ENCODE measurements at regions not wholly inside any gene's neighbourhood (a gene's known extent, or its start where the extent isn't known, plus 50 kb on each side); places are given as distances from the start of the nearest gene placed in this dataset.

DNA sequence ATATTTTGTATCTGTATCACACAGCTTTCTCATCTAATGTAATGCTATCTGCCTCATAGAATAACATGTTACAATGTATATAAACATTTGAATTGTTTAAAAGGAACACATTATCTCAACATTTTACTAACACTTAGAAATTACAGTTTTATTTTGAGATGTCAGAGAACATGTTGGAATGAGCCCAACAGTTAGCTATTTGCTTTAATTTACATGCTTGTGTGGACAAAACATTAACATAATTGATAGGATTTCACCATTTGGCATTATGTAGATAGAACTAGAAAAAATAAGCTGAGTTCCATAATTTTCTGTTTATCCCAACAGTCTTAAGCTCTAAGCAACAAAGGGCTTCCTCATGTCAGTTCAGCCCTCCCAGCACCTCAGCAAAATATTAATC is 330.9 kb downstream of the LMBRD1 start:
- TF ChIP-seq, protein P1, sequence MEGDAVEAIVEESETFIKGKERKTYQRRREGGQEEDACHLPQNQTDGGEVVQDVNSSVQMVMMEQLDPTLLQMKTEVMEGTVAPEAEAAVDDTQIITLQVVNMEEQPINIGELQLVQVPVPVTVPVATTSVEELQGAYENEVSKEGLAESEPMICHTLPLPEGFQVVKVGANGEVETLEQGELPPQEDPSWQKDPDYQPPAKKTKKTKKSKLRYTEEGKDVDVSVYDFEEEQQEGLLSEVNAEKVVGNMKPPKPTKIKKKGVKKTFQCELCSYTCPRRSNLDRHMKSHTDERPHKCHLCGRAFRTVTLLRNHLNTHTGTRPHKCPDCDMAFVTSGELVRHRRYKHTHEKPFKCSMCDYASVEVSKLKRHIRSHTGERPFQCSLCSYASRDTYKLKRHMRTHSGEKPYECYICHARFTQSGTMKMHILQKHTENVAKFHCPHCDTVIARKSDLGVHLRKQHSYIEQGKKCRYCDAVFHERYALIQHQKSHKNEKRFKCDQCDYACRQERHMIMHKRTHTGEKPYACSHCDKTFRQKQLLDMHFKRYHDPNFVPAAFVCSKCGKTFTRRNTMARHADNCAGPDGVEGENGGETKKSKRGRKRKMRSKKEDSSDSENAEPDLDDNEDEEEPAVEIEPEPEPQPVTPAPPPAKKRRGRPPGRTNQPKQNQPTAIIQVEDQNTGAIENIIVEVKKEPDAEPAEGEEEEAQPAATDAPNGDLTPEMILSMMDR (conservative IDR thresholded peaks at IDR 0.05; ENCODE audit: low read depth, low read length), result no peak
- no peak for TF ChIP-seq RAD21 (IDR thresholded peaks at IDR 0.05; ENCODE audit: low read length)
- TF ChIP-seq CHD1 (IDR thresholded peaks at IDR 0.05; ENCODE audit: low read depth, low read length), result no peak
- no peak for TF ChIP-seq MXI1 (IDR thresholded peaks at IDR 0.05; ENCODE audit: borderline replicate concordance, low read depth, low read length)
- TF ChIP-seq POLR2A (IDR thresholded peaks at IDR 0.05; ENCODE audit: low read depth, low read length), result no peak
- no peak for TF ChIP-seq CEBPB (IDR thresholded peaks at IDR 0.05; ENCODE audit: low read depth, low read length)
- no peak for TF ChIP-seq MAZ (IDR thresholded peaks at IDR 0.05; ENCODE audit: borderline replicate concordance, low read depth, low read length)
- TF ChIP-seq, protein P2, sequence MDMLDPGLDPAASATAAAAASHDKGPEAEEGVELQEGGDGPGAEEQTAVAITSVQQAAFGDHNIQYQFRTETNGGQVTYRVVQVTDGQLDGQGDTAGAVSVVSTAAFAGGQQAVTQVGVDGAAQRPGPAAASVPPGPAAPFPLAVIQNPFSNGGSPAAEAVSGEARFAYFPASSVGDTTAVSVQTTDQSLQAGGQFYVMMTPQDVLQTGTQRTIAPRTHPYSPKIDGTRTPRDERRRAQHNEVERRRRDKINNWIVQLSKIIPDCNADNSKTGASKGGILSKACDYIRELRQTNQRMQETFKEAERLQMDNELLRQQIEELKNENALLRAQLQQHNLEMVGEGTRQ (IDR thresholded peaks at IDR 0.05; ENCODE audit: low read depth, low read length), result no peak
- no peak for TF ChIP-seq SMC3 (IDR thresholded peaks at IDR 0.05; ENCODE audit: low read depth, low read length)
- no peak for TF ChIP-seq FOS (IDR thresholded peaks at IDR 0.05; ENCODE audit: low read depth, low read length)
- TF ChIP-seq RCOR1 (IDR thresholded peaks at IDR 0.05; ENCODE audit: insufficient replicate concordance, low read length), result no peak
- TF ChIP-seq, protein P3, sequence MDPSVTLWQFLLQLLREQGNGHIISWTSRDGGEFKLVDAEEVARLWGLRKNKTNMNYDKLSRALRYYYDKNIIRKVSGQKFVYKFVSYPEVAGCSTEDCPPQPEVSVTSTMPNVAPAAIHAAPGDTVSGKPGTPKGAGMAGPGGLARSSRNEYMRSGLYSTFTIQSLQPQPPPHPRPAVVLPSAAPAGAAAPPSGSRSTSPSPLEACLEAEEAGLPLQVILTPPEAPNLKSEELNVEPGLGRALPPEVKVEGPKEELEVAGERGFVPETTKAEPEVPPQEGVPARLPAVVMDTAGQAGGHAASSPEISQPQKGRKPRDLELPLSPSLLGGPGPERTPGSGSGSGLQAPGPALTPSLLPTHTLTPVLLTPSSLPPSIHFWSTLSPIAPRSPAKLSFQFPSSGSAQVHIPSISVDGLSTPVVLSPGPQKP (IDR thresholded peaks at IDR 0.05; ENCODE audit: borderline replicate concordance, low read depth, low read length), result no peak
- TF ChIP-seq MAFK (IDR thresholded peaks at IDR 0.05; ENCODE audit: low read depth, low read length), result no peak
- no peak for TF ChIP-seq RFX5 (IDR thresholded peaks at IDR 0.05; ENCODE audit: low read depth, low read length)
